ENCODE measurements at regions not wholly inside any gene's neighbourhood (a gene's known extent, or its start where the extent isn't known, plus 50 kb on each side); places are given as distances from the start of the nearest gene placed in this dataset.

DNA sequence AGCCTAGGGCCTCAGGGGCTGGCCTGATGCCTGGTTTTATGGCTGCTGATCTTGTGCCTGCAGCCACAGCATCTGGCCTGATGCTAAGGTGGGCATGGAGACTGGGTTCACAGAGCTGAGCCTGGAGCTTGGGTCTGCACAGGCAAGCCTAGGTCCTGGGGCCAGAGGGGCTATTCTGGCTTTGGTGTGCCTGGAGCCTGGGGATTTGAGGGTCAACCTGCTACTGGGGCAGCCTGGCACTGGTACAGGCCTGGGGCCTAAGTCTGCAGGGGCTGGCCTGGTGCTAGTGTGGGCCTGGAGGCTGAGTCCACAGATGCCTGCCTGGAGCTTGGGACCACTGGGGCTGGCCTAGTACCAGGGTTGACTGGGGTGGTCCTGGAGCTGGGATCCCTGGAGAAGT is 481.8 kb upstream of the GHITM start:
- peaks cover 2% of the 10 kb centered on the region for H3K9me3 Mint-ChIP-seq (ENCODE audit: unreplicated experiment)
- no peak overlapping the region for H3K27ac Mint-ChIP-seq (ENCODE audit: unreplicated experiment)
- no peak overlapping the region for H3K4me3 Mint-ChIP-seq (ENCODE audit: unreplicated experiment)
- DNase-seq, result no peak
- H3K4me1 Mint-ChIP-seq (ENCODE audit: low read depth, unreplicated experiment), result no peaks in the 10 kb centered on the region
- H3K27me3 Mint-ChIP-seq (ENCODE audit: unreplicated experiment), result no peaks in the 10 kb centered on the region
- TF ChIP-seq, protein P1, sequence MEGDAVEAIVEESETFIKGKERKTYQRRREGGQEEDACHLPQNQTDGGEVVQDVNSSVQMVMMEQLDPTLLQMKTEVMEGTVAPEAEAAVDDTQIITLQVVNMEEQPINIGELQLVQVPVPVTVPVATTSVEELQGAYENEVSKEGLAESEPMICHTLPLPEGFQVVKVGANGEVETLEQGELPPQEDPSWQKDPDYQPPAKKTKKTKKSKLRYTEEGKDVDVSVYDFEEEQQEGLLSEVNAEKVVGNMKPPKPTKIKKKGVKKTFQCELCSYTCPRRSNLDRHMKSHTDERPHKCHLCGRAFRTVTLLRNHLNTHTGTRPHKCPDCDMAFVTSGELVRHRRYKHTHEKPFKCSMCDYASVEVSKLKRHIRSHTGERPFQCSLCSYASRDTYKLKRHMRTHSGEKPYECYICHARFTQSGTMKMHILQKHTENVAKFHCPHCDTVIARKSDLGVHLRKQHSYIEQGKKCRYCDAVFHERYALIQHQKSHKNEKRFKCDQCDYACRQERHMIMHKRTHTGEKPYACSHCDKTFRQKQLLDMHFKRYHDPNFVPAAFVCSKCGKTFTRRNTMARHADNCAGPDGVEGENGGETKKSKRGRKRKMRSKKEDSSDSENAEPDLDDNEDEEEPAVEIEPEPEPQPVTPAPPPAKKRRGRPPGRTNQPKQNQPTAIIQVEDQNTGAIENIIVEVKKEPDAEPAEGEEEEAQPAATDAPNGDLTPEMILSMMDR (IDR thresholded peaks at IDR 0.05; ENCODE audit: partially characterized antibody, unreplicated experiment), result no peak
- H3K36me3 Mint-ChIP-seq (ENCODE audit: unreplicated experiment), result no peaks in the 10 kb centered on the region

DNA sequence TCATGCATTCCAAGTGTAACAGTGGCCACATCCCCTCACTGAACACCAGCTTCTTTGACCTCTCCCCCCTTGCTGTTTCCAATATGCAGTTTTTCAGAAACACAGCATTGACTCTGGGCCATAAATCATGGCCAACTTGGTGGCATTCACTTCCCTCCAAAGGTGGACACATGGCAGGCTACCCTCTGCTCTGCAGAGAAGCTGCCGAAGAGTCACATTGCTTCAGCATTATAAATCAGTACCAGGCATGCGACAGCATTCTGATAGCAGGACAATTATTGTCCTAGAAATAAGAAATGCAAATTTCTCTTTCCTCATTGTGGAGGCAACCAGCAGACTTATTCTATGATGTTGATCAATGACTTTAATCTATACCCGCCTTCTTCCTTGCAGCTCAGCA is 475.4 kb upstream of the GHITM start:
- Mint-ChIP-seq H3K27ac (ENCODE audit: unreplicated experiment) (no peak overlapping the region), H3K36me3 (ENCODE audit: unreplicated experiment) (no peaks in the 10 kb centered on the region)

DNA sequence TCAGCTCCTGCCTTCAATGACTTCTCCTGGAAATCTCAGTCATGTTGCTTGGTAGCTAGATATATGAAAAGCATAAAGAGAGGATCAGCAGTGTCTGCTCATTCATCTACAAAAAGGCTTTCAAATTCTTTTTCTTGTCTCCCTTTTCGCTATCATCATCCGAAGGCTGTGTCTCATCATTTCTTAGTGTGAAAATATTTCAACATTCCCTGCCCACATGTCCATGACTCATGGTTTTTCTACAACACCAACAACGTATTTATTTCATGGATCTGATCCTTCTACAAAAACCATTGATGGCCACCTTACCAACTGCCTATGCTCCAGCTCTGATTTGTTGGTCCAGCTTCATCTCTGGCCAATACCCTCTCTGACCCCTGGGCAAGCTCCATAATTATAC is 472.5 kb upstream of the GHITM start:
- no peaks in the 10 kb centered on the region for H3K27me3 Mint-ChIP-seq (ENCODE audit: unreplicated experiment)
- H3K9me3 Mint-ChIP-seq (ENCODE audit: unreplicated experiment), result no peaks in the 10 kb centered on the region
- no peaks in the 10 kb centered on the region for H3K36me3 Mint-ChIP-seq (ENCODE audit: unreplicated experiment)
- TF ChIP-seq, protein P1 (IDR thresholded peaks at IDR 0.05; ENCODE audit: partially characterized antibody, unreplicated experiment), result no peak
- no peak overlapping the region for H3K27ac Mint-ChIP-seq (ENCODE audit: unreplicated experiment)
- no peak overlapping the region for H3K4me3 Mint-ChIP-seq (ENCODE audit: unreplicated experiment)
- DNase-seq, result no peak
- H3K4me1 Mint-ChIP-seq (ENCODE audit: low read depth, unreplicated experiment), result no peaks in the 10 kb centered on the region

More for the DNA sequence above, 475.4 kb upstream of the GHITM start:
- Mint-ChIP-seq H3K9me3 (ENCODE audit: unreplicated experiment) (peaks cover 2% of the 10 kb centered on the region), H3K4me1 (ENCODE audit: low read depth, unreplicated experiment) (no peaks in the 10 kb centered on the region), H3K4me3 (ENCODE audit: unreplicated experiment) (no peak overlapping the region), H3K27me3 (ENCODE audit: unreplicated experiment) (no peaks in the 10 kb centered on the region)
- no peak for DNase-seq
- TF ChIP-seq, protein P1 (IDR thresholded peaks at IDR 0.05; ENCODE audit: partially characterized antibody, unreplicated experiment), result no peak

DNA sequence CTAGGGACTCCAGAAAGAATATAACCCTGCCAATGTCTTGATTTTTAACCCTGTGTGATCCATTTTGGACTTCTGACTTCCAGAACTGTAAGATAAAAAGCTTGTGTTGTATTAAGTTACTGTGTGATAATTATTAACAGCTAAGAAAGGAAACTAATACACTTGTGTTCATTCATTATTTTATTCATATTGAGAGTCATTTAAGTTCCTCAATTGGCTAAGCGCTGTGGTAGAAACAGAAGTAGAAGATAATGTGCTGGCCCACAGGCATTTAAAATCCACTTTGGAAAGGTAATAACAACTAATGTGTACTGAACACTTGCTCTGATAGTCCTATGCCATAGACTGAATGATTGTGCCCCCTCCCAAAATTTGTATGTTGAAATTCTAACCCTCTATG is 471.7 kb upstream of the GHITM start:
- H3K9me3 Mint-ChIP-seq (ENCODE audit: unreplicated experiment), result no peaks in the 10 kb centered on the region

DNA sequence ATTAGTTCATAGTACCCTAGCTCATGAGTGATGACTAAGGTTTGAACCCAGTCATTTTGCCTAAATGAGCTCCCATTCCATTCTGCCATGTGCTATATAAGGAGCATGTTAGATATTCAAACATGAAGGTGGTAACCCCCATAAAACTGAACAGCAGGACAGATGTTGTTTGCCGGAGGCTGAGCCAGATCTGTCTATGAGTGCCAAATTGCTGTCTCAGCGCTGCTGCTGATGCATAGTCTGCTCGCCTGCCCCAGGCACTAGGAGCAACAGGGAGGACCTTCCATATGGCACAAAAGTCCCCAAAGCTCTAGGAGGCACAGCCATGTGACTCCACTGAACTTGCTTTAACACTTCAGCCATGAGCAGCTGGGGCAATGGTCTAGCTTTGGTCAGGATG is 466.0 kb upstream of the GHITM start:
- no peaks in the 10 kb centered on the region for H3K4me1 Mint-ChIP-seq (ENCODE audit: low read depth, unreplicated experiment)
- H3K27me3 Mint-ChIP-seq (ENCODE audit: unreplicated experiment), result no peaks in the 10 kb centered on the region
- no peaks in the 10 kb centered on the region for H3K36me3 Mint-ChIP-seq (ENCODE audit: unreplicated experiment)
- H3K27ac Mint-ChIP-seq (ENCODE audit: unreplicated experiment), result no peak overlapping the region
- DNase-seq, result no peak
- no peak overlapping the region for H3K4me3 Mint-ChIP-seq (ENCODE audit: unreplicated experiment)
- no peaks in the 10 kb centered on the region for H3K9me3 Mint-ChIP-seq (ENCODE audit: unreplicated experiment)
- TF ChIP-seq, protein P1 (IDR thresholded peaks at IDR 0.05; ENCODE audit: partially characterized antibody, unreplicated experiment), result no peak

More for the DNA sequence above, 471.7 kb upstream of the GHITM start:
- H3K4me3 Mint-ChIP-seq (ENCODE audit: unreplicated experiment), result no peak overlapping the region
- TF ChIP-seq, protein P1 (IDR thresholded peaks at IDR 0.05; ENCODE audit: partially characterized antibody, unreplicated experiment), result no peak
- no peaks in the 10 kb centered on the region for H3K27me3 Mint-ChIP-seq (ENCODE audit: unreplicated experiment)
- DNase-seq, result no peak
- H3K27ac Mint-ChIP-seq (ENCODE audit: unreplicated experiment), result no peak overlapping the region
- no peaks in the 10 kb centered on the region for H3K4me1 Mint-ChIP-seq (ENCODE audit: low read depth, unreplicated experiment)
- no peaks in the 10 kb centered on the region for H3K36me3 Mint-ChIP-seq (ENCODE audit: unreplicated experiment)

All from glutamatergic neuron (in vitro differentiated cells).